ENCODE measurements at regions not wholly inside any gene's neighbourhood (a gene's known extent, or its start where the extent isn't known, plus 50 kb on each side); places are given as distances from the start of the nearest gene placed in this dataset.
A peak's percentile ranks its signal among the peaks of the same experiment; 100 is the strongest.
"Not testable (repeated sequence)": the region's sequence is repeated elsewhere in the genome, so short reads cannot be mapped to it uniquely, and the experiment has no call there.

- no peak for DNase-seq (ENCODE audit: low spot score)
These were observed 80.4 kb upstream of the MEF2A start for GRCh38 chr15:99485153-99485961.

- DNase-seq (ENCODE audit: low spot score): no peak
These were observed 79.8 kb upstream of the MEF2A start for GRCh38 chr15:99485992-99486370.

DNA sequence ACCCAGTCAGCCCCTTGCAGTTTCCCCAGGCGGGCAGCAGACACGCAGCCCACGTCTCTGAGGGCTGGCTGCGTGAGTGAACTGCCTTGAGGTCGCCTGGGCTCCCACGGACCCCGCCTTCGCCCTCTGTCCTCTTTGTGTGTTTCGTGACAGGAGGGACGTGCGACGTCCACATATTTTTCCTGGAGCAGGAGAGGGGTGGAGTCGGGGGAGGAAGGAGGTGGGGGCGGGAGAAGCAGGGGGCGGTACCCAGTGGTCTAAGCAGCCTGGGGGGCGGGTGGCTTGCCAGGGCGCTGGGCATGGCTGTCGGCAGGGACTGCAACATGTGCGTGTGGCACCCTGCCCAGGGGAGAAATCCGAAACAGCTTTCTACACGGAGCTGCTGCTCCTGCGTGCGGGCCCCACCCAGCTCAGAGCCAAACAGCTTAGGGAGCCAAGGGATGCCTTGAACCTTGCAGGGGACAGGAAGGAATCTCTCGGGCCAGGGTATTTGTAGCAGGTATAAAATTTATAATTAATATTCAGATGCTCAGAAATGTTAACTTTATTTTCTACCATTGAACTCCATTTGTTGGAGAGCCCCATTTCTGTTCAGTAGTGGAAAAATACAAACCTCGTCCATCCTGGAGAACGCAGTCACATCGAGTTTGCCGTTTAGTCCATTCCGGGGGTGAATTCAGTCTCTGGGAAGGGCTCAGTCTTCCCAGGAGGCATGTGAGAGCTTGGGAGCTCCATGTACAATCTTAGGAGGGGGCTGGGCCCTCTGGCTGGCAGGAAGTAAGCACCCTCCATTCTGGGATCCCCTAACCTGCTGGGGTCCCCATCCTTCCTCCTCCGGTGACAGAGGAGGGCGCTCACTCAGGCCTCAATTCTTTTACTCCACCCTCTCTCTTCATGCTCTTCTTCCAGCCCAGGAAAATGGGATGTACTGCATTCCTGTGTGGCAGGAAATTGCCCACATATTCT, 79.1 kb upstream of the MEF2A start:
- DNase-seq (ENCODE audit: low spot score): peak; percentile 86

- DNase-seq (ENCODE audit: low spot score): no peak
These were observed 78.5 kb upstream of the MEF2A start for GRCh38 chr15:99487337-99487730.

GRCh38 chr15:99492275-99492674, 73.5 kb upstream of the MEF2A start:
- DNase-seq (ENCODE audit: low spot score): no peak

DNA sequence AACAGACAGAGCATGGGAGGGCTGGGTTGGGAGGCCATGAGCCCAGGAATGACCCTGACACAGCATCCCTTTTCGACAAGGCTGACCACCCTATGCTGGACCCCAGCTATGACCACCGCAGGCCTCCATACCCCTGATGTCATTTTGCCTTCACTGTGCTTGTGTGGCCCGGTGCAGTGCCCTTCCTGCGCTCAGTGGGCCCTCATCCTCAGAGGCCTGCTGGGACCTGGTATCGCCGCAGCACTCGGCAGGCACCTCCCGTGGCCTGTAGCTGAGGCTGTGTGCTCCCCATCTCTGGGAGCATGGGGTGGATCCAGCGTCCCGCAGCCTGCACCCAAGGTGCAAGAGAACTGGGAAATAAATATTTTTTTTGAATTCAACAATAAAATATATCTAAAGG, 73.1 kb upstream of the MEF2A start:
- no peak for DNase-seq (ENCODE audit: low spot score)

- DNase-seq (ENCODE audit: low spot score): no peak
These were observed 72.3 kb upstream of the MEF2A start for GRCh38 chr15:99493461-99493860.

DNA sequence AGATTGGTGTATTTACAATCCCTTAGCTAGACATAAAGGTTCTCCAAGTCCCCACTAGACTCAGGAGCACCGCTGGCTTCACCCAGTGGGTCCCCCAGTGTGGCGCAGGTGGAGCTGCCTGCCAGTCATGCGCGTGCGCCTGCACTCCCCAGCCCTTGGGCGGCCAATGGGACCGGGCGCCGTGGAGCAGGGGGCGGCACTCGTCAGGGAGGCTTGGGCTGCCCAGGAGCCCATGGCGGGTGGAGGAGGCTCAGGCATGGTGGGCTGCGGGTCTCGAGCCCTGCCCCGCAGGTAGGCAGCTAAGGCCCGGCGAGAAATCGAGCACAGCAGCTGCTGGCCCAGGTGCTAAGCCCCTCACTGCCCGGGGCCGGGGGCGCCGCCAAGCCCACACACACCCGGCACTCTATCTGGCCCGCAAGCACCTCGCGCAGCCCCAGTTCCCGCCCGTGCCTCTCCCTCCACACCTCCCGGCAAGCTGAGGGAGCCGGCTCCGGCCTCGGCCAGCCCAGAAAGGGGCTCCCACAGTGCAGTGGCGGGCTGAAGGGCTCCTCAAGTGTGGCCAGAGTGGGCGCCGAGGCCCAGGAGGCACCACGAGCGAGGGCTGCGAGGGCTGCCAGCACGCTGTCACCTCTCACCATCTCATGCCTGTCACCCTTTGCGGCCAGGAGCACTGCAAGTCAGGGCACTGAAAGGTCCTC, 71.1 kb upstream of the MEF2A start:
- DNase-seq (ENCODE audit: low spot score): not testable (repeated sequence)

GRCh38 chr15:99495430-99496301, 70.1 kb upstream of the MEF2A start:
- peak; percentile 81 for DNase-seq (ENCODE audit: low spot score)

DNA sequence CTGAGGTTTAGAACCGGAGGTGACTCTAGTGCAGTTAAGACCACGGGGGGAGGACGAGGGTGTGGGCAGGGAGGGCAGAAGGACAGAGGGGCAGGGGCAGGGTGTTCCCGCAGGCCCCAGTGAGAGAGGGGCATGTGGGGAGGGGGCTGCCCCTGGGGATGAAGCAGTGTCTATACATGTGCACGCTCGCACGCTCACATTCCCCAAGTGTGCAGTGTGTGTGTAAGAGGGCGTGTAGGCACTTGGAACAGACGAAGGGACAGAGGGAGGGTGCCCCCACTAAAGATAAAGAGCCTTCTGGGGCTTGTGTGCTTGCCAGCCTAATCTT, 69.5 kb upstream of the MEF2A start:
- no peak for DNase-seq (ENCODE audit: low spot score)

GRCh38 chr15:99502182-99502581, 63.6 kb upstream of the MEF2A start:
- no peak for DNase-seq (ENCODE audit: low spot score)

- DNase-seq (ENCODE audit: low spot score): no peak
These were observed 63.1 kb upstream of the MEF2A start for GRCh38 chr15:99502661-99503060.

DNA sequence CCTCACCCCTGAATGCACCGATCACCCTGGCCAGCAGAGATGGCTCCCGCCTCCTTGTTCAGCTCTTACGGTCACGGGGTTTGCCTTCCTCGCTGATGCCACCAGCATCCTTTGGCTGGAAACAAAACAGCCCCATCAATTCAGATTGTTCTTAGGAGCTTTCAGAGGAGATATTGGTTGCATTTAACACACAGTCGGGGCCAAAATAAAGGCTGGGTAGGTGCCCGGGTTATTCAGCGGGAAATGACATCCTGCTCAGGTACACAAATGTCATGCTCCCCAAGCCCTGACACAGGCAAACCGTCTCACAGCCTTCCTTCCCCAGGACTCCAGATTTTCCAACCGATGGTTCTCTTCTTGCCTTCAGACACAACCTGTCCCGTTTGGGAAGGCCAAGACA, 62.4 kb upstream of the MEF2A start:
- DNase-seq (ENCODE audit: low spot score): no peak

DNA sequence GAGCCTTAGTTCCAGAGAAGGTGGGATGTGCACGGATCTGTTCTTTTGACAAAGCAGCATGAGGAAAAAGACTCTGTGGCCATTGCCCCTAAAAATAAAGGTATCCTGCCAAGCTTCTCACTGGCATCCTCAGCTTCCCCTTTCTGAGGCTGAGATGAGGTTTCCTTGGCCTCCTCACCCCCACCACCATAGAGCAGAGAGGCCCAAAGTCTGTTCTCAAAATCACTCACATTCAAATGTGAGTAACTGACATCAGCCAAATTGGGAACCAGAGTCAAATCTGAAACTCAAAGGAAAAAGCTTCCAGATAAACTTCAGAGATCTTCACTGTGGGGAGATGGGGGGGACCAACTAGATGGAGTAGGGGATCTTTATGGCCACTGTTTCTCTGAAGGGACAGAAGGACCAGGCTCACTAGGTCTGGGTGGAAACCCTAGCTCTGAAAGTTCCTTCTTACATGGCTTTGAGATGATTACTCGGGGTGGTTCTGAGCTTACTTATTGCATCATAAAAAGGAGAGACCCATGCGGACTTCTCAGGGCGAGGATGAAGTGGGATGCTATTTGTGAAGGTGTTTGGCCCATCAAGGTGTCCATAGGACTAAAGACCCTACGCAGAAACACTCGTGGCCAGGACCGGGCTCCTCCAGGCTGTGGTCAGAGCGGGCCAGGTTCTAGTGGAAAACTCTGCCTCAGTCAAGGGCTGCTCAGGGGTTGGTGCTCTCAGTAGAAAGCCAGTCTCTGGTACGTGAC, 61.5 kb upstream of the MEF2A start:
- no peak for DNase-seq (ENCODE audit: low spot score)

DNA sequence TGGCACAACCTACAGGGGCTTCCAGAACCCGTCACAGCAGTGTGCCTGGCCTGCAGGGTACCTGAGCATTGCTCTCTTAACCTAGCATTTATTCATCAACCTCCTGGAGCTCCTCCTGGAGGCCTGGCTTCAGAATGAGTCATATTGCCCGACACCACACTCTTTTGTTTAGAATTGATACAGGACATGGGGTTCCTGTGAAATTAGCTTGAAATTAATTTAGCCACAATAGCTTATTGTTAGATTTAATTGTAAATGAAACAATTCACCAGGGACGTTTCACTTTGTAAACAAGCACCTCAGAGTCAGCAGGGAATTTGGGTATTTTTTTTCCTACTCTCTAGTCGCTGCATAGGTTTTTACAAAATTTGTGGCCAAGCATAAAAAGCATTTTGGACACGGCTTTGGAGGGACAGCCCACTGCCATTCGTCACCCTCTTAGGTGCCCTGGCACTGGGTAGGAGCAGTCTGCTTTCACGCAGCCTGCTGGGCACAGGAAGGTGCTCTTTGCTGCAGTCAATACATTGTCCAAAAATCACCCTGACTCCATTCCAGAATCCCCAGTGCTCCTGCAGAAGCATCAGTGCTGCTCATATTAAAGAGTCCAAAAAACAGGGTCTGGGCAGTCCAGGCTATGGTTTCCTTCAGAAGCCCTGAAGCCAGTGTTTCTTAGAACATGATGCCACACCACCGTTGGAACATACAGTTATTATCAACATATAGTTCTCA, 60.8 kb upstream of the MEF2A start:
- DNase-seq (ENCODE audit: low spot score): no peak

GRCh38 chr15:99506399-99506798, 59.4 kb upstream of the MEF2A start:
- no peak for DNase-seq (ENCODE audit: low spot score)

DNA sequence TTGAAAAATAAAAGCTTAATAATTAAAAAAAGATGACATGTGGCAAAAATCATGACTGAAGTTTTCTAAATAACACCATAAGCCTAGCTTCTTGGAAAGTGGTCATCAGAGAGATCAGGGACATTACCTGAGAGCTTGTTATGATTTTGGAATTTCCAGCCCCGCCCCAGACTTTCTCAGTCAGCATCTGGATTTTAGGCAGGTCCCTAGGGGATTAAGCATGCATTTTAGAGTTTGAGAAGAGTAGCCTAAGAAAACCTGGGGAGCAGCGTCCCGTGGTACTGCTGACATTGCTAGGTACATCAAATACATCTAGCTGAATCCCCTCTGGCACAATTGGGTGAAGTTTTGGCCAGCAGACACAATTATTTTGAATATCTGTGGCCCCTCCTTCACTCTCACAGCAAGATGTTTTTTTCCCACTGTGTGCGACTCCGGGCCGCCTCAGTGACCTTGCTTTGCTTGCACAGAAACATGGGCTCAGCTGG, 58.7 kb upstream of the MEF2A start:
- no peak for DNase-seq (ENCODE audit: low spot score)

- DNase-seq (ENCODE audit: low spot score): peak; percentile 88
These were observed 58.1 kb upstream of the MEF2A start for GRCh38 chr15:99507504-99508310.

DNA sequence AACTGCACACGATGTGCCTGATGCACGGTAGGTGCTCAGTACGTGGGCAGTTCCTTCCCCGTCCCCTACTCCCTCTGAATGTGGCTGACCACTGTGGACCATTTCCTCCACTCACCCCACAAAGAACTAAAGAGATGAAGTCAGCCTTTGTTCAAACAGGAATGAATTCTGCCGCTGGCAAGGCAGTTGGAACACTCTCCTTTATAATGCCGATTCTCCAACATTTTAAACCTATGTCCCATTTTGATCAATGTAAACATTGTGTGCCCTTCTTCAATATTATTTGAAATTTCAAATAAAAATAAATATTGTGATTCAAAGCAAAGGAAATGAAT, 57.5 kb upstream of the MEF2A start:
- DNase-seq (ENCODE audit: low spot score): no peak

Measured in umbilical cord (tissue), 1 donor.